GM12891 (cell line): ENCODE measurements at regions not wholly inside any gene's neighbourhood (a gene's known extent, or its start where the extent isn't known, plus 50 kb on each side); places are given as distances from the start of the nearest gene placed in this dataset.

Experiments
- POLR2A ChIP-seq: IDR thresholded peaks from 2 replicates; pipeline ENCODE4 v1.6.1; 2011; ENCODE audit warnings: low read depth, low read length, control low read depth
- POLR2AphosphoS5 ChIP-seq: IDR thresholded peaks from 2 replicates; pipeline ENCODE4 v1.6.1; 2011; ENCODE audit warnings: low read depth, low read length, control low read depth
- POU2F2 ChIP-seq: IDR thresholded peaks from 2 replicates; pipeline ENCODE4 v1.6.1; 2011; ENCODE audit warnings: low read depth, mild to moderate bottlenecking, control low read depth, low read length, moderate library complexity
- SPI1 ChIP-seq: IDR thresholded peaks from 2 replicates; pipeline ENCODE4 v1.6.1; 2011; ENCODE audit warnings: low read depth, low read length, control low read depth
- TAF1 ChIP-seq: IDR thresholded peaks from 2 replicates; pipeline ENCODE4 v1.6.1; 2011; ENCODE audit warnings: low read depth, low read length, control low read depth

DNA sequence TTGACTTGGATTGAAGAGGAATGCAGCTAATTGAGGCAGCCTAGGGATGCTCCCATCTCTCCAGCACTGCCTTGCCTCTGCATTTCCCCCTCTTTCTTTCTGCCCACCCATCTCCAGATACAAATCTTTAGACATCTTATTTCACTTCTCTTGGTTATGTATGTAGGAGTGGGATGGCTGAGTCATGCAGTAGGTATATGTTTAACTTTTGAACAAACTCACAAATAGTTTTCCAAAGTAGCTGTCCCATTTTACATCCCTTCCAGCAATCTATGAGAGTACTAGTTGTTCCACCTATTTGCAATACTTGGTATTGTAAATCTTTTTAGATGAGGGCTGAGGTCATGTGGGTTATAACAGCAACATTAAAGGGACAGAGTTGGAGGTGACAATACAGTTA lies 329.9 kb downstream of the DYSF start:
- no peak for TF ChIP-seq POLR2AphosphoS5
- no peak for TF ChIP-seq TAF1
- TF ChIP-seq POLR2A, result no peak
- no peak for TF ChIP-seq SPI1
- no peak for TF ChIP-seq POU2F2
